A673 (cell line): ENCODE measurements at regions not wholly inside any gene's neighbourhood (a gene's known extent, or its start where the extent isn't known, plus 50 kb on each side); places are given as distances from the start of the nearest gene placed in this dataset.

Experiments used
- EZH2 ChIP-seq: fragments of 200-600 bp; sonication (generic); IDR thresholded peaks from 2 replicates; pipeline ENCODE4 v1.6.1; 2017; ENCODE audit warnings: borderline replicate concordance, low read depth, mild to moderate bottlenecking, mixed read lengths, antibody characterized with exemption, low read length; ENCODE audit not compliant: poor library complexity, severe bottlenecking
- TF ChIP-seq, protein P1 (sequence below): fragments of 300-800, 200-600 bp; sonication (generic); conservative IDR thresholded peaks from 2 replicates; pipeline ENCODE4 v1.5.1; 2017; ENCODE audit warnings: low read depth, mild to moderate bottlenecking, antibody characterized with exemption, low read length, moderate library complexity, mixed read lengths

DNA sequence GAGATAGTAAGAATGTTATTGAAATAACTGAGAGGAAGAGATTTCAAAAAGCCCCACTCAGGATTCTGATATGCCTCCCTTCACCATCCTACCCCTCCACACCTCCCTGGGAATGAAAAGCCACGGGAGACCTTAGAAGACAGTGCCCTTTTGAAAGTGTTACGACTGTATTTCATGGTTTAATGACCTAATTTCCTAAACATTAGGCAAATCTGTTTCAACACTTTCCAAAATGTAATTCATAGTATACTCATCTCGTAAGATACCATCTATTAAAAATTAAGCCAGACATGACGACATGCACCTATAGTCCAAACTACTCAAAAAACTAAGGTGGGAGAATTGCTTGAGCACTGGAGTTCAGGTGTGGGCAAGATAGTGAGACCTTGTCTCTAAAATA lies 106.3 kb downstream of the HNRNPD start:
- TF ChIP-seq, protein P1, sequence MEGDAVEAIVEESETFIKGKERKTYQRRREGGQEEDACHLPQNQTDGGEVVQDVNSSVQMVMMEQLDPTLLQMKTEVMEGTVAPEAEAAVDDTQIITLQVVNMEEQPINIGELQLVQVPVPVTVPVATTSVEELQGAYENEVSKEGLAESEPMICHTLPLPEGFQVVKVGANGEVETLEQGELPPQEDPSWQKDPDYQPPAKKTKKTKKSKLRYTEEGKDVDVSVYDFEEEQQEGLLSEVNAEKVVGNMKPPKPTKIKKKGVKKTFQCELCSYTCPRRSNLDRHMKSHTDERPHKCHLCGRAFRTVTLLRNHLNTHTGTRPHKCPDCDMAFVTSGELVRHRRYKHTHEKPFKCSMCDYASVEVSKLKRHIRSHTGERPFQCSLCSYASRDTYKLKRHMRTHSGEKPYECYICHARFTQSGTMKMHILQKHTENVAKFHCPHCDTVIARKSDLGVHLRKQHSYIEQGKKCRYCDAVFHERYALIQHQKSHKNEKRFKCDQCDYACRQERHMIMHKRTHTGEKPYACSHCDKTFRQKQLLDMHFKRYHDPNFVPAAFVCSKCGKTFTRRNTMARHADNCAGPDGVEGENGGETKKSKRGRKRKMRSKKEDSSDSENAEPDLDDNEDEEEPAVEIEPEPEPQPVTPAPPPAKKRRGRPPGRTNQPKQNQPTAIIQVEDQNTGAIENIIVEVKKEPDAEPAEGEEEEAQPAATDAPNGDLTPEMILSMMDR: no peak
- no peak for TF ChIP-seq EZH2
